HEK293 (cell line): ENCODE measurements at regions not wholly inside any gene's neighbourhood (a gene's known extent, or its start where the extent isn't known, plus 50 kb on each side); places are given as distances from the start of the nearest gene placed in this dataset.

ENCODE experiments used
- CTCF ChIA-PET: fragments of 350-600 bp; formaldehyde crosslinking; extraction: SDS; loops from one replicate; lab custom pipeline; 2021; ENCODE audit warnings: antibody characterized with exemption; lab: Yijun Ruan, JAX
- POLR2A ChIA-PET: fragments of 300-600 bp; formaldehyde crosslinking; extraction: SDS; loops from one replicate; lab custom pipeline; 2020; ENCODE audit warnings: antibody characterized with exemption, inconsistent platforms; lab: Yijun Ruan, JAX
- H3K27ac ChIP-seq: fragments of 200-500 bp; sonication (Bioruptor generic); 2 replicates; pipeline ENCODE4 v1.5.1; 2014; ENCODE audit warnings: low read depth, low read length, control low read depth, inconsistent platforms; ENCODE audit errors: extremely low read depth
- H3K36me3 ChIP-seq, 2 experiments: fragments of 200-500 bp in 1 of 2; sonication (Bioruptor generic) in 1 of 2; 1 replicate in 1 of 2; 2 replicates in 1 of 2; pipeline ENCODE4 v1.5.1; 2014 to 2017; ENCODE audit warnings: inconsistent platforms in 2 of 2, low read length in 2 of 2; ENCODE audit not compliant: control insufficient read depth in 2 of 2, insufficient read depth in 1 of 2
- H3K4me1 ChIP-seq: fragments of 200-500 bp; sonication (Bioruptor generic); 2 replicates; pipeline ENCODE4 v1.5.1; 2014; ENCODE audit warnings: mild to moderate bottlenecking, low read length, inconsistent platforms; ENCODE audit not compliant: control insufficient read depth, insufficient read depth
- H3K4me3 ChIP-seq: 2 replicates; pipeline ENCODE4 v1.5.1; 2011; ENCODE audit warnings: low read depth, mild to moderate bottlenecking, control low read depth, low read length, moderate library complexity
- H3K9me3 ChIP-seq: fragments of 200-500 bp; sonication (Bioruptor generic); 2 replicates; pipeline ENCODE4 v1.5.1; 2014; ENCODE audit warnings: low read depth, low read length, inconsistent platforms; ENCODE audit not compliant: control insufficient read depth, insufficient read depth
- CTCF ChIP-seq: fragments of 450-650 bp; formaldehyde crosslinking; IDR thresholded peaks from 2 replicates; pipeline ENCODE4 v1.5.1; 2016; ENCODE audit warnings: missing biosample characterization, missing genetic modification characterization
- FEZF1 ChIP-seq: fragments of 450-650 bp; formaldehyde crosslinking; IDR thresholded peaks from 2 replicates; pipeline ENCODE4 v1.5.1; 2016; ENCODE audit warnings: missing biosample characterization, missing genetic modification characterization
- HOXA7 ChIP-seq: sonication (generic); formaldehyde crosslinking; IDR thresholded peaks from 2 replicates; pipeline ENCODE4 v1.8.1; 2022; ENCODE audit warnings: missing genetic modification reagents, borderline replicate concordance
- HOXC10 ChIP-seq: sonication (generic); formaldehyde crosslinking; IDR thresholded peaks from 2 replicates; pipeline ENCODE4 v1.8.1; 2023; ENCODE audit warnings: mild to moderate bottlenecking, missing genetic modification reagents
- HOXD13 ChIP-seq: sonication (generic); formaldehyde crosslinking; IDR thresholded peaks from 2 replicates; pipeline ENCODE4 v1.8.0; 2022; ENCODE audit warnings: missing genetic modification reagents, borderline replicate concordance
- KLF17 ChIP-seq: fragments of 450-650 bp; formaldehyde crosslinking; IDR thresholded peaks from 2 replicates; pipeline ENCODE4 v1.5.1; 2016; ENCODE audit warnings: missing biosample characterization, missing genetic modification characterization
- KLF8 ChIP-seq: fragments of 450-650 bp; formaldehyde crosslinking; IDR thresholded peaks from 2 replicates; pipeline ENCODE4 v1.5.1; 2016; ENCODE audit warnings: missing biosample characterization, missing genetic modification characterization
- SP2 ChIP-seq: fragments of 450-650 bp; formaldehyde crosslinking; IDR thresholded peaks from 2 replicates; pipeline ENCODE4 v1.5.1; 2016; ENCODE audit warnings: missing biosample characterization, missing genetic modification characterization
- TRIM28 ChIP-seq: IDR thresholded peaks from 2 replicates; pipeline ENCODE4 v1.6.1; 2011; ENCODE audit warnings: low read length, control low read depth, borderline replicate concordance
- YY2 ChIP-seq: fragments of 450-650 bp; formaldehyde crosslinking; IDR thresholded peaks from 2 replicates; pipeline ENCODE4 v1.5.1; 2016; ENCODE audit warnings: missing biosample characterization, missing genetic modification characterization
- ZFP3 ChIP-seq: fragments of 450-650 bp; formaldehyde crosslinking; IDR thresholded peaks from 2 replicates; pipeline ENCODE4 v1.5.1; 2016; ENCODE audit warnings: low read depth, missing biosample characterization, missing genetic modification characterization
- ZFP69B ChIP-seq: fragments of 450-650 bp; formaldehyde crosslinking; IDR thresholded peaks from 2 replicates; pipeline ENCODE4 v1.5.1; 2016; ENCODE audit warnings: missing biosample characterization, missing genetic modification characterization
- ZIC2 ChIP-seq: fragments of 450-650 bp; formaldehyde crosslinking; IDR thresholded peaks from 2 replicates; pipeline ENCODE4 v1.5.1; 2016; ENCODE audit warnings: missing biosample characterization, missing genetic modification characterization
- ZNF138 ChIP-seq: fragments of 450-650 bp; formaldehyde crosslinking; IDR thresholded peaks from 2 replicates; pipeline ENCODE4 v1.5.1; 2016; ENCODE audit warnings: missing biosample characterization, missing genetic modification characterization, borderline replicate concordance
- ZNF140 ChIP-seq: fragments of 450-650 bp; formaldehyde crosslinking; IDR thresholded peaks from 2 replicates; pipeline ENCODE4 v1.5.1; 2016; ENCODE audit warnings: missing biosample characterization, missing genetic modification characterization
- ZNF155 ChIP-seq: fragments of 450-650 bp; formaldehyde crosslinking; IDR thresholded peaks from 2 replicates; pipeline ENCODE4 v1.5.1; 2016; ENCODE audit warnings: missing biosample characterization, missing genetic modification characterization
- ZNF16 ChIP-seq: fragments of 450-650 bp; formaldehyde crosslinking; IDR thresholded peaks from 2 replicates; pipeline ENCODE4 v1.5.1; 2016; ENCODE audit warnings: low read depth, missing biosample characterization, missing genetic modification characterization
- ZNF18 ChIP-seq: fragments of 450-650 bp; formaldehyde crosslinking; IDR thresholded peaks from 2 replicates; pipeline ENCODE4 v1.5.1; 2016; ENCODE audit warnings: missing biosample characterization, missing genetic modification characterization
- ZNF292 ChIP-seq: fragments of 450-650 bp; formaldehyde crosslinking; IDR thresholded peaks from 2 replicates; pipeline ENCODE4 v1.5.1; 2016; ENCODE audit warnings: low read depth, missing biosample characterization, missing genetic modification characterization, borderline replicate concordance
- ZNF37A ChIP-seq: fragments of 450-650 bp; IDR thresholded peaks from 2 replicates; pipeline ENCODE4 v1.5.1; 2018; ENCODE audit warnings: missing biosample characterization, missing genetic modification characterization
- ZNF426 ChIP-seq: fragments of 450-650 bp; formaldehyde crosslinking; IDR thresholded peaks from 2 replicates; pipeline ENCODE4 v1.5.1; 2017; ENCODE audit warnings: missing biosample characterization, missing genetic modification characterization, mild to moderate bottlenecking, inconsistent platforms, moderate library complexity
- ZNF449 ChIP-seq: fragments of 450-650 bp; formaldehyde crosslinking; IDR thresholded peaks from 2 replicates; pipeline ENCODE4 v1.5.1; 2017; ENCODE audit warnings: missing biosample characterization, mild to moderate bottlenecking, missing genetic modification characterization, moderate library complexity
- ZNF521 ChIP-seq: fragments of 450-650 bp; formaldehyde crosslinking; IDR thresholded peaks from 2 replicates; pipeline ENCODE4 v1.5.1; 2017; ENCODE audit warnings: missing biosample characterization, mild to moderate bottlenecking, missing genetic modification characterization
- ZNF600 ChIP-seq: fragments of 450-650 bp; formaldehyde crosslinking; IDR thresholded peaks from 2 replicates; pipeline ENCODE4 v1.5.1; 2016; ENCODE audit warnings: missing biosample characterization, missing genetic modification characterization
- ZNF626 ChIP-seq: fragments of 450-650 bp; sonication (Bioruptor Pico); formaldehyde crosslinking; IDR thresholded peaks from 2 replicates; pipeline ENCODE4 v1.5.1; 2018; ENCODE audit warnings: missing biosample characterization, missing genetic modification characterization, inconsistent platforms
- ZNF654 ChIP-seq: fragments of 450-650 bp; formaldehyde crosslinking; IDR thresholded peaks from 2 replicates; pipeline ENCODE4 v1.5.1; 2016; ENCODE audit warnings: low read depth, missing biosample characterization, missing genetic modification characterization
- ZNF704 ChIP-seq: fragments of 450-650 bp; formaldehyde crosslinking; IDR thresholded peaks from 2 replicates; pipeline ENCODE4 v1.5.1; 2016; ENCODE audit warnings: missing biosample characterization, missing genetic modification characterization
- ZNF76 ChIP-seq: fragments of 450-650 bp; formaldehyde crosslinking; IDR thresholded peaks from 2 replicates; pipeline ENCODE4; 2016; ENCODE audit warnings: low read depth, missing biosample characterization, missing genetic modification characterization, borderline replicate concordance

- no peak overlapping the region for H3K27ac ChIP-seq
- no peaks in the 10 kb centered on the region for H3K9me3 ChIP-seq
- peaks cover 3% of the 10 kb centered on the region; the same call in 1 of the 2 replicates for H3K4me1 ChIP-seq
- no peak for TF ChIP-seq ZNF704 (tag by site-specific recombination)
- peak; percentile 47; the same call in 1 of the 2 replicates for TF ChIP-seq ZNF140 (tag by site-specific recombination)
- TF ChIP-seq ZNF600 (tag by site-specific recombination): peak; percentile 80
- CTCF ChIA-PET: no interaction called here
- POLR2A ChIA-PET: interaction anchor here (0.9 kb wide), 1 partner anchor 11 kb away, joined by 3 read pairs; no protein-coding TSS in a partner anchor
- H3K4me3 ChIP-seq: no peak overlapping the region
- no peaks in the 10 kb centered on the region for H3K36me3 ChIP-seq
These were observed 559.1 kb upstream of the SALL1 start for GRCh38 chr16:51710186-51710585.

- H3K9me3 ChIP-seq: no peaks in the 10 kb centered on the region
- POLR2A ChIA-PET: no interaction called here
- CTCF ChIA-PET: no interaction called here
- TF ChIP-seq YY2 (tag by site-specific recombination) (no peak), ZNF76 (tag by site-specific recombination) (no peak), ZIC2 (tag by site-specific recombination) (no peak), FEZF1 (tag by site-specific recombination) (no peak), ZNF600 (tag by site-specific recombination) (no peak), TRIM28 (no peak), ZNF292 (tag by site-specific recombination) (no peak), ZNF37A (tag by site-specific recombination) (no peak), ZFP69B (tag by site-specific recombination) (no peak), ZNF138 (no peak), ZNF18 (tag by site-specific recombination) (no peak), HOXA7 (CRISPR knock-in tag) (no peak), KLF8 (tag by site-specific recombination) (no peak), HOXC10 (no peak), ZNF521 (no peak), ZNF654 (tag by site-specific recombination) (no peak), ZNF449 (tag by site-specific recombination) (no peak)
- TF ChIP-seq, all 188 proteins: peak for 0
- H3K36me3 ChIP-seq: no peaks in the 10 kb centered on the region
- peaks cover 3% of the 10 kb centered on the region; the same call in 1 of the 2 replicates for H3K4me1 ChIP-seq
- no peak overlapping the region for H3K4me3 ChIP-seq
- H3K27ac ChIP-seq: no peak overlapping the region
These were observed 557.8 kb upstream of the SALL1 start for GRCh38 chr16:51708861-51709260.

GRCh38 chr16:51707666-51708065 lies 556.6 kb upstream of the SALL1 start:
- peaks cover 3% of the 10 kb centered on the region; the same call in 1 of the 2 replicates for H3K4me1 ChIP-seq
- CTCF ChIA-PET: no interaction called here
- no peak overlapping the region for H3K27ac ChIP-seq
- H3K9me3 ChIP-seq: no peaks in the 10 kb centered on the region
- POLR2A ChIA-PET: no interaction called here
- no peak overlapping the region for H3K4me3 ChIP-seq
- H3K36me3 ChIP-seq: no peaks in the 10 kb centered on the region
- TF ChIP-seq ZFP69B (tag by site-specific recombination): no peak
- no peak for TF ChIP-seq ZNF155 (tag by site-specific recombination)
- no peak for TF ChIP-seq CTCF
- no peak for TF ChIP-seq ZFP3 (tag by site-specific recombination)
- TF ChIP-seq ZNF626 (tag by site-specific recombination): no peak
- no peak for TF ChIP-seq SP2 (tag by site-specific recombination)
- no peak for TF ChIP-seq HOXD13 (CRISPR knock-in tag)
- no peak for TF ChIP-seq KLF17
- TF ChIP-seq ZNF426 (tag by site-specific recombination): no peak
- TF ChIP-seq ZNF16: no peak
